ENCODE measurements at regions not wholly inside any gene's neighbourhood (a gene's known extent, or its start where the extent isn't known, plus 50 kb on each side); places are given as distances from the start of the nearest gene placed in this dataset.

GRCh38 chr16:16881814-16882213, 502.9 kb downstream of the NPIPA7 start:
- H3K9me3 Mint-ChIP-seq, result no peaks in the 10 kb centered on the region
- ATAC-seq (no peak), DNase-seq (no peak)
- Histone ChIP-seq H3K9me3 (ENCODE audit: control insufficient read depth, insufficient read depth, low read length) (no peaks in the 10 kb centered on the region), H3K4me1 (ENCODE audit: control insufficient read depth, insufficient read depth, low read length) (no peaks in the 10 kb centered on the region), H3K4me3 (ENCODE audit: low read length) (no peak overlapping the region), H3K36me3 (ENCODE audit: control insufficient read depth, insufficient read depth, low read length) (no peaks in the 10 kb centered on the region), H3K27ac (ENCODE audit: low read length) (no peak overlapping the region), H3K27me3 (ENCODE audit: control insufficient read depth, insufficient read depth, low read length) (no peaks in the 10 kb centered on the region)
- TF ChIP-seq CTCF (IDR thresholded peaks at IDR 0.05), result no peak
- H3K4me1 Mint-ChIP-seq, result no peaks in the 10 kb centered on the region
- H3K27me3 Mint-ChIP-seq (ENCODE audit: low read depth in 2 of 2), result peaks cover 17 to 38% of the 10 kb centered on the region in 2 donors
- H3K27ac Mint-ChIP-seq, result no peak overlapping the region
- intact Hi-C loops (cut with micrococcal nuclease), result no loop called here
- WGBS (ENCODE audit: insufficient coverage), result 79% methylated on average over 4 of the region's 7 CpGs
- H3K4me3 Mint-ChIP-seq, result no peak overlapping the region
- no peaks in the 10 kb centered on the region for H3K36me3 Mint-ChIP-seq

GRCh38 chr16:16882766-16883165, 503.8 kb downstream of the NPIPA7 start:
- WGBS (ENCODE audit: insufficient coverage), result 93% methylated on average over 3 of the region's 3 CpGs
- Mint-ChIP-seq H3K27ac (no peak overlapping the region), H3K4me1 (no peaks in the 10 kb centered on the region), H3K4me3 (no peak overlapping the region), H3K27me3 (ENCODE audit: low read depth in 2 of 2) (peaks cover 17 to 31% of the 10 kb centered on the region in 2 donors), H3K9me3 (no peaks in the 10 kb centered on the region), H3K36me3 (no peaks in the 10 kb centered on the region)
- TF ChIP-seq CTCF (IDR thresholded peaks at IDR 0.05), result no peak
- Histone ChIP-seq H3K27ac (ENCODE audit: low read length) (no peak overlapping the region), H3K27me3 (ENCODE audit: control insufficient read depth, insufficient read depth, low read length) (no peaks in the 10 kb centered on the region), H3K4me3 (ENCODE audit: low read length) (no peak overlapping the region), H3K9me3 (ENCODE audit: control insufficient read depth, insufficient read depth, low read length) (no peaks in the 10 kb centered on the region), H3K4me1 (ENCODE audit: control insufficient read depth, insufficient read depth, low read length) (no peaks in the 10 kb centered on the region), H3K36me3 (ENCODE audit: control insufficient read depth, insufficient read depth, low read length) (no peaks in the 10 kb centered on the region)
- no peak for ATAC-seq
- no peak for DNase-seq
- intact Hi-C loops (cut with micrococcal nuclease), result no loop called here

GRCh38 chr16:16884451-16884850, 505.5 kb downstream of the NPIPA7 start:
- WGBS (ENCODE audit: insufficient coverage), result 88% methylated on average over 1 of the region's 1 CpG

More at GRCh38 chr16:16884451-16884850, 505.5 kb downstream of the NPIPA7 start:
- Histone ChIP-seq H3K9me3 (ENCODE audit: control insufficient read depth, insufficient read depth, low read length) (no peaks in the 10 kb centered on the region), H3K27me3 (ENCODE audit: control insufficient read depth, insufficient read depth, low read length) (no peaks in the 10 kb centered on the region), H3K36me3 (ENCODE audit: control insufficient read depth, insufficient read depth, low read length) (no peaks in the 10 kb centered on the region), H3K27ac (ENCODE audit: low read length) (no peak overlapping the region), H3K4me1 (ENCODE audit: control insufficient read depth, insufficient read depth, low read length) (no peaks in the 10 kb centered on the region), H3K4me3 (ENCODE audit: low read length) (no peak overlapping the region)
- Mint-ChIP-seq H3K4me3 (no peak overlapping the region), H3K27me3 (ENCODE audit: low read depth in 2 of 2) (peaks cover 10 to 16% of the 10 kb centered on the region in 2 donors), H3K9me3 (no peaks in the 10 kb centered on the region), H3K27ac (no peak overlapping the region), H3K36me3 (no peaks in the 10 kb centered on the region), H3K4me1 (no peaks in the 10 kb centered on the region)
- no peak for DNase-seq
- no peak for TF ChIP-seq CTCF (IDR thresholded peaks at IDR 0.05)
- intact Hi-C loops (cut with micrococcal nuclease), result no loop called here
- no peak for ATAC-seq

Data from natural killer cell (primary cell).